BE2C (cell line): ENCODE measurements at regions not wholly inside any gene's neighbourhood (a gene's known extent, or its start where the extent isn't known, plus 50 kb on each side); places are given as distances from the start of the nearest gene placed in this dataset.

Source experiments
- DNase-seq: peaks from one replicate; pipeline ENCODE4 v3.0.0-alpha.2; 2020
- H3K27me3 ChIP-seq: fragments of 250-450 bp; sonication (Bioruptor Pico); 2 replicates; pipeline ENCODE4 v1.5.1; 2020; ENCODE audit warnings: mild to moderate bottlenecking
- H3K36me3 ChIP-seq: fragments of 250-450 bp; sonication (Bioruptor Pico); 2 replicates; pipeline ENCODE4 v1.5.1; 2020; ENCODE audit warnings: mild to moderate bottlenecking
- H3K4me1 ChIP-seq: fragments of 250-450 bp; sonication (Bioruptor Pico); 2 replicates; pipeline ENCODE4 v1.5.1; 2020
- H3K4me3 ChIP-seq: 2 replicates; pipeline ENCODE4 v1.5.1; 2011; ENCODE audit warnings: low read depth, low read length
- H3K9me3 ChIP-seq: fragments of 250-450 bp; sonication (Bioruptor Pico); 2 replicates; pipeline ENCODE4 v1.5.1; 2020
- CTCF ChIP-seq: IDR thresholded peaks from 2 replicates; pipeline ENCODE4 v1.5.1; 2012; ENCODE audit warnings: mild to moderate bottlenecking, low read depth, low read length

GRCh38 chr2:49798570-49798969, 644.3 kb upstream of the FSHR start:
- H3K4me1 ChIP-seq: no peaks in the 10 kb centered on the region
- no peaks in the 10 kb centered on the region for H3K36me3 ChIP-seq
- H3K9me3 ChIP-seq: no peaks in the 10 kb centered on the region
- H3K4me3 ChIP-seq: no peak overlapping the region
- no peak for DNase-seq
- TF ChIP-seq CTCF: no peak
- no peaks in the 10 kb centered on the region for H3K27me3 ChIP-seq

GRCh38 chr2:49796266-49796665, 642.0 kb upstream of the FSHR start:
- Histone ChIP-seq H3K9me3 (no peaks in the 10 kb centered on the region), H3K36me3 (no peaks in the 10 kb centered on the region), H3K4me3 (no peak overlapping the region), H3K4me1 (no peaks in the 10 kb centered on the region), H3K27me3 (no peaks in the 10 kb centered on the region)
- no peak for DNase-seq
- no peak for TF ChIP-seq CTCF

- H3K4me1 ChIP-seq: no peaks in the 10 kb centered on the region
- H3K9me3 ChIP-seq: no peaks in the 10 kb centered on the region
- no peak overlapping the region for H3K4me3 ChIP-seq
- DNase-seq: no peak
- no peaks in the 10 kb centered on the region for H3K27me3 ChIP-seq
- TF ChIP-seq CTCF: no peak
- H3K36me3 ChIP-seq: no peaks in the 10 kb centered on the region
Measured at GRCh38 chr2:49794396-49794795, 640.1 kb upstream of the FSHR start.

- H3K9me3 ChIP-seq: no peaks in the 10 kb centered on the region
- DNase-seq: no peak
- H3K36me3 ChIP-seq: no peaks in the 10 kb centered on the region
- no peaks in the 10 kb centered on the region for H3K27me3 ChIP-seq
- H3K4me3 ChIP-seq: no peak overlapping the region
- no peak for TF ChIP-seq CTCF
- H3K4me1 ChIP-seq: no peaks in the 10 kb centered on the region
Measured at GRCh38 chr2:49788300-49788699, 634.0 kb upstream of the FSHR start.

GRCh38 chr2:49780949-49781348, 626.6 kb upstream of the FSHR start:
- no peaks in the 10 kb centered on the region for H3K36me3 ChIP-seq
- no peaks in the 10 kb centered on the region for H3K4me1 ChIP-seq
- H3K27me3 ChIP-seq: no peaks in the 10 kb centered on the region
- H3K4me3 ChIP-seq: no peak overlapping the region
- no peak for TF ChIP-seq CTCF
- no peak for DNase-seq
- H3K9me3 ChIP-seq: no peaks in the 10 kb centered on the region

- H3K9me3 ChIP-seq: no peaks in the 10 kb centered on the region
- no peaks in the 10 kb centered on the region for H3K27me3 ChIP-seq
- no peak overlapping the region for H3K4me3 ChIP-seq
- no peak for DNase-seq
- TF ChIP-seq CTCF: no peak
- no peaks in the 10 kb centered on the region for H3K4me1 ChIP-seq
- no peaks in the 10 kb centered on the region for H3K36me3 ChIP-seq
Measured at GRCh38 chr2:49772299-49772970, 618.1 kb upstream of the FSHR start.
